GM12878 (cell line): ENCODE measurements at regions not wholly inside any gene's neighbourhood (a gene's known extent, or its start where the extent isn't known, plus 50 kb on each side); places are given as distances from the start of the nearest gene placed in this dataset.
"Not testable (repeated sequence)": the region's sequence is repeated elsewhere in the genome, so short reads cannot be mapped to it uniquely, and the experiment has no call there.

ENCODE experiments used
- ATAC-seq: fragments of 200-7000 bp; cut with Tn5 transposase; 3 replicates; pipeline ENCODE4 v1.9.1; 2020; ENCODE audit warnings: mild to moderate bottlenecking, moderate library complexity
- BruUV-seq: library from RNA; stranded (reverse); fragments of 400-500 nt; replicated peaks from 2 replicates; lab custom pipeline; 2021; lab: Mats Ljungman, UMichigan
- CTCF ChIA-PET: fragments of 300-600 bp; sonication (Branson Sonifier 250); formaldehyde crosslinking; extraction: SDS; loops from one replicate; lab custom pipeline; 2021; ENCODE audit warnings: inconsistent platforms; lab: Yijun Ruan, JAX
- POLR2A ChIA-PET: fragments of 350-600 bp; formaldehyde crosslinking; extraction: SDS; loops from one replicate; lab custom pipeline; 2021; ENCODE audit warnings: inconsistent platforms; lab: Charles Lee
- RAD21 ChIA-PET: fragments of 300-600 bp; sonication (Branson Sonifier 250); formaldehyde crosslinking; loops from one replicate; lab custom pipeline; 2023; ENCODE audit warnings: antibody characterized with exemption; ENCODE audit not compliant: unreplicated experiment; lab: Charles Lee
- SMC1A ChIA-PET: fragments of 300-600 bp; sonication (Branson Sonifier 250); formaldehyde crosslinking; loops from one replicate; lab custom pipeline; 2023; ENCODE audit not compliant: unreplicated experiment, uncharacterized antibody; lab: Charles Lee
- DNase-seq: peaks from one replicate; pipeline ENCODE4 v3.0.0-alpha.2; 2011; ENCODE audit warnings: low read depth, low spot score
- FAIRE-seq: peaks from 3 replicates; lab custom pipeline; 2011; peaks lifted over from hg19 to GRCh38; lab: Jason Lieb, UNC
- H2AFZ ChIP-seq: 2 replicates; pipeline ENCODE4 v1.6.0; 2011; ENCODE audit warnings: low read depth, low read length, control low read depth; ENCODE audit not compliant: control insufficient read depth
- H3K27ac ChIP-seq: 2 replicates; pipeline ENCODE4 v1.5.1; 2011; ENCODE audit warnings: control low read depth; ENCODE audit not compliant: control insufficient read depth, insufficient read depth
- H3K27me3 ChIP-seq, 2 experiments: replicated peaks in 1 of 2; 2 replicates each; pipeline versions ENCODE4 v1.6.0 to v1.6.1; 2011; ENCODE audit warnings: low read length in 1 of 2; ENCODE audit not compliant: control insufficient read depth in 2 of 2, insufficient read depth in 2 of 2
- H3K36me3 ChIP-seq, 2 experiments: 2 replicates each; pipeline ENCODE4 v1.5.1; 2011; ENCODE audit warnings: low read length in 1 of 2; ENCODE audit not compliant: control insufficient read depth in 2 of 2, insufficient read depth in 2 of 2
- H3K4me1 ChIP-seq: 2 replicates; pipeline ENCODE4 v1.6.1; 2011; ENCODE audit warnings: mild to moderate bottlenecking, low read length, moderate library complexity, mixed read lengths; ENCODE audit not compliant: control insufficient read depth, insufficient read depth
- H3K4me2 ChIP-seq: 2 replicates; pipeline ENCODE4 v1.6.0; 2011; ENCODE audit warnings: control low read depth; ENCODE audit not compliant: control insufficient read depth, insufficient read depth
- H3K4me3 ChIP-seq: fragments of 200-600 bp; sonication (generic); 2 replicates; pipeline ENCODE4 v1.5.1; 2016
- H3K79me2 ChIP-seq: 2 replicates; pipeline ENCODE4 v1.6.0; 2011; ENCODE audit warnings: low read length; ENCODE audit not compliant: control insufficient read depth, insufficient read depth
- H3K9ac ChIP-seq: 2 replicates; pipeline ENCODE4 v1.8.0; 2011; ENCODE audit warnings: low read length, control low read depth, mixed read lengths; ENCODE audit not compliant: control insufficient read depth, insufficient read depth
- H3K9me3 ChIP-seq: replicated peaks from 3 replicates; pipeline ENCODE4 v1.5.1; 2011; ENCODE audit warnings: mild to moderate bottlenecking, low read length; ENCODE audit not compliant: control insufficient read depth, insufficient read depth
- H4K20me1 ChIP-seq: 2 replicates; pipeline ENCODE4 v1.6.0; 2011; ENCODE audit not compliant: control insufficient read depth, insufficient read depth
- YBX1 ChIP-seq: fragments of 450-650 bp; IDR thresholded peaks from 2 replicates; pipeline ENCODE4 v1.6.1; 2016; ENCODE audit warnings: antibody characterized with exemption
- YY1 ChIP-seq: IDR thresholded peaks from 2 replicates; pipeline ENCODE4 v1.6.1; 2011; ENCODE audit warnings: low read depth, mild to moderate bottlenecking, low read length
- WGBS: methylation state at CpG from one replicate; pipeline ENCODE4 v1.1.6; 2016; ENCODE audit warnings: low lambda C conversion rate; ENCODE audit not compliant: insufficient replicate concordance, insufficient coverage; ENCODE audit errors: missing lambda C conversion rate; 5-methylcytosine and 5-hydroxymethylcytosine counted together
- in situ Hi-C: fragments of 300-500 bp; cut with MboI; formaldehyde crosslinking; loops from 9 replicates; pipeline ENCODE4 v1.14.3; 2018; ENCODE audit warnings: mixed read lengths
- intact Hi-C: fragments of 100-400 bp; cut with micrococcal nuclease; formaldehyde crosslinking; loops from one replicate; pipeline ENCODE4 v1.14.2; 2022; ENCODE audit not compliant: unreplicated experiment
- TF ChIP-seq, protein P1 (sequence below): fragments of 450-650 bp; IDR thresholded peaks from 2 replicates; pipeline ENCODE4 v1.6.1; 2017; ENCODE audit warnings: mild to moderate bottlenecking, low read depth, inconsistent platforms; ENCODE audit not compliant: poor library complexity, severe bottlenecking
- TF ChIP-seq, protein P2 (sequence below): IDR thresholded peaks from 2 replicates; pipeline ENCODE4 v1.6.1; 2011; ENCODE audit warnings: borderline replicate concordance, low read depth, mild to moderate bottlenecking, moderate library complexity, mixed read lengths, low read length; ENCODE audit not compliant: insufficient read depth; ENCODE audit errors: extremely low read length

GRCh38 chr16:27660507-27660906, 110.6 kb downstream of the KATNIP start (continued):
- TF ChIP-seq, protein P1, sequence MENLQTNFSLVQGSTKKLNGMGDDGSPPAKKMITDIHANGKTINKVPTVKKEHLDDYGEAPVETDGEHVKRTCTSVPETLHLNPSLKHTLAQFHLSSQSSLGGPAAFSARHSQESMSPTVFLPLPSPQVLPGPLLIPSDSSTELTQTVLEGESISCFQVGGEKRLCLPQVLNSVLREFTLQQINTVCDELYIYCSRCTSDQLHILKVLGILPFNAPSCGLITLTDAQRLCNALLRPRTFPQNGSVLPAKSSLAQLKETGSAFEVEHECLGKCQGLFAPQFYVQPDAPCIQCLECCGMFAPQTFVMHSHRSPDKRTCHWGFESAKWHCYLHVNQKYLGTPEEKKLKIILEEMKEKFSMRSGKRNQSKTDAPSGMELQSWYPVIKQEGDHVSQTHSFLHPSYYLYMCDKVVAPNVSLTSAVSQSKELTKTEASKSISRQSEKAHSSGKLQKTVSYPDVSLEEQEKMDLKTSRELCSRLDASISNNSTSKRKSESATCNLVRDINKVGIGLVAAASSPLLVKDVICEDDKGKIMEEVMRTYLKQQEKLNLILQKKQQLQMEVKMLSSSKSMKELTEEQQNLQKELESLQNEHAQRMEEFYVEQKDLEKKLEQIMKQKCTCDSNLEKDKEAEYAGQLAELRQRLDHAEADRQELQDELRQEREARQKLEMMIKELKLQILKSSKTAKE, result no peak
- TF ChIP-seq YY1, result no peak
- TF ChIP-seq YBX1, result no peak
- TF ChIP-seq, protein P2, sequence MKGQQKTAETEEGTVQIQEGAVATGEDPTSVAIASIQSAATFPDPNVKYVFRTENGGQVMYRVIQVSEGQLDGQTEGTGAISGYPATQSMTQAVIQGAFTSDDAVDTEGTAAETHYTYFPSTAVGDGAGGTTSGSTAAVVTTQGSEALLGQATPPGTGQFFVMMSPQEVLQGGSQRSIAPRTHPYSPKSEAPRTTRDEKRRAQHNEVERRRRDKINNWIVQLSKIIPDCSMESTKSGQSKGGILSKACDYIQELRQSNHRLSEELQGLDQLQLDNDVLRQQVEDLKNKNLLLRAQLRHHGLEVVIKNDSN, result no peak

DNA sequence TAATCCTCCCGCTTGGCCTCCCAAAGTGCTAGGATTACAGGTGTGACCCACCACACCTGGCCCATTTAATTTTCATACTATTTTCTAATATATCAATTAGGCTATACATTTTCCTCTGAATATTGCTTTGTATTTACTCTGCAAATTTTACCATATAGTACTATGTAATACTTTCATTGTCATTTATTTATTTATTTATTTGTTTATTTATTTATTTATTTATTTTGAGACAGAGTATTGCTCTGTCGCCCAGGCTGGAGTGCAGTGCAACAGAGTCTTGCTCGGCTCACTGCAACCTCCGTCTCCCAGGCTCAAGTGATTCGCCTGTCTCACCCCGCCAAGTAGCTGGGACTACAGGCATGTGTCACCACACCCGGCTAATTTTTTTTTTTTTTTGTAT, 113.3 kb downstream of the KATNIP start:
- H2AFZ ChIP-seq, ATAC-seq, H3K4me2 ChIP-seq, H3K9me3 ChIP-seq, in situ Hi-C loops, H3K36me3 ChIP-seq, intact Hi-C loops, H4K20me1 ChIP-seq, H3K4me3 ChIP-seq, FAIRE-seq, H3K9ac ChIP-seq, H3K4me1 ChIP-seq, RAD21 ChIA-PET, DNase-seq, BruUV-seq, H3K27me3 ChIP-seq, H3K27ac ChIP-seq, SMC1A ChIA-PET, H3K79me2 ChIP-seq, POLR2A ChIA-PET, CTCF ChIA-PET: not testable (repeated sequence)
- WGBS, result 86% methylated on average over 7 of the region's 7 CpGs
